ENCODE measurements at regions not wholly inside any gene's neighbourhood (a gene's known extent, or its start where the extent isn't known, plus 50 kb on each side); places are given as distances from the start of the nearest gene placed in this dataset.

DNA sequence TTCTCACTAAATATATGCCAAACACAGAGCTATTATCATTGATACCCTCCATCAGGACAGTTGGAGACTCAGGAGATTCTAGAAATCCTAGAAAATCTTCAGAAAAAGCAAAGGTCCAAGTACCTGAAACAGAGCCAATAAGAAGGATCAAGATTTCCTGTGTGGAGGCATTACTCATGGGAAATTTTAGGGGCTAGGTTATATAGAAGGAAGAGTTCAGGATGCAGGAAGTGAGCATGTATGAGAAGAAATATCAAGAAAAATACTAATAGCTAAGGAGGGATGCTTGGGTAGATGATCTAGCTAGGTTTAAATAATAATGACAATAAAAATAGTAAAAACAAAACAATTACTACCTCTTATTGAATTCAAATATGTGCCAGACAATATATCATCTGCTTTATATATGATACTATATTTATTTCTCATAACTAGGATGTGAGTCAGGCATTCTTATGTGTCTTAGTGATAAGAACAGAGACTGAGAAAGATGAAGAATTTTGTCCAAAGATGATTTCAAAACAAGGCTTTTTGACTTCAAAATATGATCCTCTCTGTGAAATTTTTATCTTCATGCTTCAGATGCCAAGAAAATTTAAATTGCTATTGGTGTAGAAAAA lies 66.4 kb upstream of the HHIP start:
- DNase-seq: no peak

DNA sequence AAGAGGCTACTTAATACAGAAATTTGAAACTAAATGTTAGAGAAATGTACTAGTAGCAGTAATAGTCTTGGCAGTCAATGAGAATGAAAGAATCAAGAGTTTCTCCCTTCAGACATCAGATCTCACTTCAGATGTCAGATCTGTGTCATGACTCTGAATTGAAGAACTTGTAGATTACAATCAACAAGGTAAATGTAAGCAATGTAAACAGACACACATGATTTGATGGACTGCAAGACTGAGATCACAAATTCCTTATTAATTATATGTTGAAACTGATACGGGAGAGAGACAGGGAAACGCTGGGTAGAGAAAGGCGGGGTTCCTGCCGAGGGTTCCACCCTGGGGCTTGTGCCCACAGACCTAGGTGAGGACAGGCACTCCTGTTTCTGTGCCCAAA lies 65.5 kb upstream of the HHIP start:
- DNase-seq: no peak

DNA sequence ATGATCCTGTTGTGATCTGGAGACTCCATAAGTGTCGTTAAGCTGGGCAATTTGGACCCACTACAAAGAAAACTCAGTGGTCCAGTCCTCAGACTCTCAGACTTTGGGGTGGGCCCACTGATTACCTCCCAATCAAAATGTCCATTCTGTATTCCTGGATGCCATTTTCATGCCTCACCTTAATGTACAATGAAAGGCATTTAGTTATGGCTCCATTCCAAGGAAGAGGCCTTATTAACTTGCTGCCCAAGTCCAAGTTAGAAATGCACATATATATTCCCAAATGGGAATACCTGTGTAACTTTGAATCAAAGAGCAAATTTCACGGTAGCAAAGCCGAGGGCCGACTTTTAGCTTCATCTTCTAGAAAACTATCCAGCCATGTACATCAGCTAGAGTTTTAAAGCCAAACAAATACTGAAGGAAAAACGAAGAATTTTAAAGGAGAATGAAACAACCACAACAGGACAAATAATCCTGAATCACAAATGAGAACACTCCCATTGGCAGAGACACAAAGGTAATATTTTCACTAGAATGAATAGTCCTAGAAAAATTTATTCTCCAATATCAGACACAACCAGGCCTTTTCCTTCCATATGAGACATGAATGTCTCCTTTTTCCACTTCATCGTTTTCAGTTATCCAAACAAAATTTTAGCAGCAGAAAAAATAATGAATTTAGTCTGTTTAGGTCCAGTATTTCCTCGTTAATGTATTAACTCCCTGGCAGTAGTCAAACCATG lies 63.7 kb upstream of the HHIP start:
- no peak for DNase-seq

- DNase-seq: no peak
Observed at GRCh38 chr4:144582975-144583374, 63.0 kb upstream of the HHIP start.

DNA sequence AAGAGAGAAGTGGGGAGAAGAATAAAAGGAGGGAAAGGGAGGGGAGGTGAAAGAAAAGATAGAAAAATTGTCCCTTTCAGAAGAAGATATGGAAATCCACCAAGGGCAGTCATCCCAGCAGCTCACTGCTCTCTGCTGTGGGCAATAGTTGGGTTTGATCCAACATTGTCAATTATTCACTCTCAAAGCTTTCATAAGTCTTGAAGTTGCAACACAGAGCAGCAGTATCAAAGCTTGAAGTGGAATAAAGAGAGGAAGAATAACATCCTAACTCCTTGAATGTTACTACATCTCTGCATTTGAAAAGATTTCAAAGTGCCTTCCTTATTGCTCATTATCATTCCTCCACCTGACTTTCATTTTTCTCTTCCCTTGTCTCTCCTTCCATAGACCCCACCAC lies 62.3 kb upstream of the HHIP start:
- no peak for DNase-seq

- DNase-seq: no peak
Observed at GRCh38 chr4:144584428-144584827, 61.5 kb upstream of the HHIP start.

DNA sequence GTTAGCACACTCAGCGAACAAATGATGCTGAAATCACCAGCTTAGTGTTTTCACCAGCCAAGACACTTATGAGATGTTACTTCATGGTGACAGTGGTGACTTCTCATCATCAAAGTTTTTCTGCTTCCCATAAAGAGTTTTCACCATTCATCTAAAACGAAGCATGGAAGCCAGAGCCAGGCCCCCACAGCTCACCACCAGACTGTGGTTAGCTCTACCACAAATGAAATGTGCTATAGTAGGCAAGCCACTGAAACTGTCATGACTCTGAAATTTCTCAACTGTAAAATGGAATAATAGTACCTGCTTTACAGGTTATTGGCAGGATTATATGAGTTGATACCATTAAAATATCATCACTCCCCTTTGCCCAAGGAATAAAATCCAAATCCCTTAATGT lies 56.4 kb upstream of the HHIP start:
- DNase-seq: no peak

- no peak for DNase-seq
Observed at GRCh38 chr4:144590020-144590419, 55.9 kb upstream of the HHIP start.

- DNase-seq: no peak
Observed at GRCh38 chr4:144591401-144591800, 54.6 kb upstream of the HHIP start.

- no peak for DNase-seq
Observed at GRCh38 chr4:144592264-144592663, 53.7 kb upstream of the HHIP start.

GRCh38 chr4:144594471-144594986 lies 51.4 kb upstream of the HHIP start:
- no peak for DNase-seq

GRCh38 chr4:144595681-144596080 lies 50.3 kb upstream of the HHIP start:
- no peak for DNase-seq

Measured in T-helper 2 cell (primary cell).